NCI-H526 treated with DMSO at 0.1 percent for 48 hours (cell line): ENCODE measurements at regions not wholly inside any gene's neighbourhood (a gene's known extent, or its start where the extent isn't known, plus 50 kb on each side); places are given as distances from the start of the nearest gene placed in this dataset.

ENCODE experiments used
- DNase-seq: peaks from one replicate; lab custom pipeline; 2025; lab: John Stamatoyannopoulos, UW

DNA sequence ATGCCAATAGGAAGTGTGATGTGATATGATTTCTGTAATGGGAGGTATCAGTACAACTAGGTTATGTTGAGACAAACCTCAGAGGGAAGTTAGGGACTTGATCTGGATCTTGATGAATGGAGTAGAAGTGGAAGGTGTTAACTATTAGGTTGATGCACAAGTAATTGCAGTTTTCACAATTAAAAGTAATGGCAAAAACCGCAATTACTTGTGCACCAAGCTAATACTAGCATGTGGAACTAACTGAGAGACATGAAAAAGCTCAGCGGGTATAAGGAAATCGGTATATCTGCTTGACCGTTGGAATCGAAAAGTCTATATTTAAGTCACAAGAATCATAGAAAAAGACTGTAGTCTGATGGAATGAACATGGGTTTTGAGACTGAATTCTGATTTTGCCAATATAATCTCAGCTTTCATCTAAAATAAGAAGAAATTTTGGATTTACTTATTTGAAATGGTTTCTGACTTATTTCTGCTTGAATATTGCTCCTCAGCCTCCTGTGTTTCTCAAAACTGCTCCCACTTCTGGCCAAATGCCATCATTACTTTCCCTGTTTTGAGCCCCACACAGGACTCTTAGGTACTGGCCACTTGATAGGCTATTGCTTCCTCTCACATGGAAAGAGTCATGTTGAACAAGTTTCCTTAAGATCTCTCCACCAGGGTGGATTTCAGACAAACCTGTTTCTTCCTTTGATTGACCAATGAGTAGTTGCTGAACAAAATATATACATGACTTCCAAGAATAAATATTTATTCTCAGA lies 271.5 kb upstream of the COL8A1 start:
- no peak for DNase-seq

DNA sequence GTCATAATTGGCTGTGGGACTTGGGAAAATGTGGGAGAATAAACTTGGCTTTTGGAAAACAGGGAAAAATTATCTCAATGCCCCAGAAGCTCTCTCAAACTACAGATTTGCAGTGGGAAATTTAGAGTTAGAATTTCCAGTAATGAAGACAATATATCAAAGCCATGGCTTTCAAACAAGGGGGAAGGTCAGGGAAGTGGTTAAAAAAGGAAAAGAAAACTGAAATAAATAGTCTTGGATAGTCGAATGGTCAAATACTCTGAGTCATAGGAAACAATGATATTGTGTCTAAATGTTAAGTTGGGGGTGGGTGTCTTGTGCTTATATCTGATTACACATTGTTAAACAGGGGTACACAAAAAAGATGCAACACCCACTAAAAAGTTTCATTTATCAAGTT lies 272.4 kb upstream of the COL8A1 start:
- DNase-seq: no peak

DNA sequence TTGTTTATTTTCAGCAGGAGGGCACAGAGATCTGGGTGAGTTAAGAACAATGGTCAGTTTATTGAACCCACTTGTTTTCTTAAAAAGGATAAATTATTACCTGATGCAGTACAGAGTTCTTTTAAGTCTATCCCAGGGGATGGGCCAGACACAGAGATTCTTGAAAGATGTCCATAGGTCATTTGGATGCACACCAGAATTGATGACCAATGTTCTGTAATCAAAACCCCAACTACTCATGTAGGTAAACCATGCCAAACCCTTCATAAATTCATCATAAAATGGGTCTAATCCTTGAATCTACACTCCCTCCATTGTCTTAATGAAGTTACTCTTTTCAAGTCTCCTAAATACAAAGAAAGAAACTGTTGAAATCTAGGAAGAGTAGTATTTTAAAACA lies 273.0 kb upstream of the COL8A1 start:
- DNase-seq: no peak

DNA sequence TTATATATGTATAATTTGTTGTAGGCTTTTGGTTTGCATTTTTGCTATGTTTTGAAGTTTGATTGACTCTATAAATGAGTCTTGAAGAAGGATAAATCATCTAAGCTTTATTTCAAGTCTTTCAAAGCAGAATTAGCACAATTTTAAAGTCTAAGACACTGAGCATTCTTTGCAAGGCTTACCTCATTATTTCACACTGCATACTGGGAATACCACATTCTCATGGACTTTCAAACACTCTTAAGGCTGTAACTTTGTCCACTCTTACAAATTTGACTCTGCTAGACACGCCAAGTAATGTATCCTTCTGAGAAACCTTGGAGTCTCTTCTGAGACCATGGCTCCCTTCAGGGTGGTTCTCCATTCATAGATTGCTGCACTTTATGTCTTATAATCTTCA lies 281.3 kb upstream of the COL8A1 start:
- no peak for DNase-seq

DNA sequence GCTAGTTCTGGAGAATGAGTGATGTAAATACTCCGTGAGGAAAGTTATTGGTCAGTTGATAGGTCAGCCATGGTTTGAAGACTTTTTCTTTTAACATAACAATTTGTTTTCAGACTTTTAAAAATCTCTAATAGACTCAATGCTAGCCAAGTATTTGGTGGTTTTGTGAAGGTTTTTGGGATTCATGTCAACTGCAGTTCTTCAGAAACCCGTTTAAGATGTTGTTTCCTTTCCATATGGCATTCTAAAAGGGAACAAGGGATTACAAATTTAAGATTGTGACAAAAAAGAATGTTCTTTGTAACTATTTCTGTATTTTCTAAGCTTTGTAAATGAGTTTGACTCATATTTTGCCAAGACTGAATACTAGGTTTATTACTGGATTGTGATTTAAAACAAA lies 281.7 kb upstream of the COL8A1 start:
- DNase-seq: no peak

DNA sequence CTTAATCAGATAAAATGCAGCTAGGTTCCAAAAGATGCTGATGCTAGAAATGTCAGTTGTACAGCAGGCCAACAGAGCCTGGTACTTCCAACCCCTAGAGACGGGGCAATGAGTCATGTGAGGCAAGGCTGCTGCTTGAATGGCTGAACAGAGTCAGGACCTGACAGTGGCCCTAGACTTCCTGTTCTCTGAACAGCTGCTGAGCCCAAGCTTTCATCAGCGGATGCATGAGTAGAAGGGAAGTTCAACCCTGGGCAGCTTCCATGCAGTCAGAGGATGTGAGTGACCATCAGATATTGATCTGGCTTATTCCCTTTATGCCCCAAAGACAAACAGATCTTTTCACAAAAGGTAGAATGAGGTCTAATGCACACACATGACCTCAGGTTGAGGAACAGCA lies 282.9 kb upstream of the COL8A1 start:
- DNase-seq: no peak

DNA sequence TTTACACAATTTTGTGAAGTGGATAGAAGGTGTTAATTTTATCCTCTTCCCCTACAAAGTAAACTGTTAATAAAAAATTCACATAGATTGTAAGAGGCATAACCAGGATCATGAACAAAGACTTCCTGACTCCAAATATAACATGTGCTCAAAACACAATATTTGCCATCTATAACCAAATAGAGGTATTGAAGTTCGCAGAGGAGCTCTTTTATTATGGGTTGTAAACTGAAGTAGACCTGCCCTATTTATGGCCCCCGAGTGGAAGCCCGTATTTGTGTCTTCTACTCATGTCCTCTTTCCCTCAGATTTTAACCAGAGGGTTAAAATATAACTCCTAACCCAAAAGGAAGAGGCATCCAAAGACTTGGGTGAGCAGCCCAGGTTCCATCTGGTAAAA lies 285.6 kb upstream of the COL8A1 start:
- no peak for DNase-seq

DNA sequence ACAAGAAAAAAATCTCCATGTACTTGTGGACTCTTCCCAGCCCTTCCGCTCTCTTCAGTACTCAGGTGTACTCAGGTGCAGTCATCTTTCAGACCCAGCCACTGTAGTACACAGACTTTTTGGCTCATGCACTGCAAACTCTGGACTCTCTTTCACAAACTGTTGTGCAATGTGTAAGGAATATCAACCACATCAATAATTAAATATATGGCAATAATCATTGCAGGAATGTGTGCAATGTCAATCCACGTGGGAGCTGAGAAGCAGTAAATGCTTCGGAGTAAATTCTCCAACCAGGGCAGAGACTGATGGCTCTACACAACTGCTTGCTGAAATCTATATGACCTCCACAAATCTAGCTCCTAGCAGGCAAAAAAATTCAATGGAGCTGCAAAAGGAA lies 287.3 kb upstream of the COL8A1 start:
- DNase-seq: no peak

DNA sequence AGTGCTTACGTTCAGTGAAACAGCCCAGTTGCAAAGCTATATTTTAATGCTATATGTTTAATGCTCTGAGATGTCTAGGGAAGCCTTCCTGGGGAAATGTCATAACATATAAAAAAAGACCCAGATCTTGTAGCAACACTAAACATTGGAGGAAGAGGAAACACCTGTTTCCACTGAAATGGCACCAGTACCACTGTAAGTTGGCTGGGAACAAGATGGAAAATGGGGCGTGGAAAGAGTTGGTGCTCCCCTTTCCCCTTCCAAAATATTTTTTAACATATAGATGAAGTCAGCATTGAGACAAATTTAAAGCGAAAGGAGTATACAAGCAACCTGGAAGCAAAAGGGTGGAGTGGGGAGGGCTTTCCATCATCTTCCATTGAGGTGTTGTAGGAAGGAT lies 289.9 kb upstream of the COL8A1 start:
- no peak for DNase-seq

DNA sequence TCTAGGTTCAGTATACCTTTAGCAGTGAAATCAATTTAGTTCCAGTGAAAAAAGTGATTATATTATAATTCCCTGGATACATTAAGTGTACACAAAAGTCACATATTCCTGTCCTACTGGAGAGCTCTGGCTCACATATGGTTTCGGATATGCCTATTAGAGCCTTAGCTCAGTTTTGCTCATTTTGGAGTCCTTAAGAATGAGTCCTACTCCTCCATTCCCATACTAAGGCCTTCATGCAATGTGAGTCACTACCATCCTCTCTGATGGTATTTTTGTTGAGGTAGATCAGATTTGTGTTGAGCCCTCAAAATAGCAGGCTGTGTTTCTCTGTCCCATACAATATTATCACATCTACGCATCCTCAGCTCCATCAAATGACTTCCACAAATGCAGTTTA lies 294.2 kb upstream of the COL8A1 start:
- no peak for DNase-seq

DNA sequence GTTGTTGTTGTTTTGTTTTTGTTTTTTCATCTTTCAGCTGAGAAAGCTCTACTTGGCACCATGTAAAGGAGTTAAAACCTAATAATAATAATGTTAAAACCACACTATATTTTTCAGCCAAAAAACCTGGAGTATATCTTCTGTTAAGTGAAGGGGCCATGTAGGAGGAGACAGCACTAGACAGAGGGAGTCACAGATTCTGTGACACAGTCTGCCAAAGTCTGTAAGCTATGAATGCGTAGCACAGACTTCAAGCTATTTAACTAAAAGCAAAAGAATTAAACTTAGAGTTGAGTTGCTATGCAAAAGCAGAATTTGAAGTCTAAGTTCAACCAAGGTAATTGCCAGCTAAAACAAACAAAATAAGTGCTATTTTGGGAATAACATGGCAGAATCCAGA lies 296.0 kb upstream of the COL8A1 start:
- no peak for DNase-seq

DNA sequence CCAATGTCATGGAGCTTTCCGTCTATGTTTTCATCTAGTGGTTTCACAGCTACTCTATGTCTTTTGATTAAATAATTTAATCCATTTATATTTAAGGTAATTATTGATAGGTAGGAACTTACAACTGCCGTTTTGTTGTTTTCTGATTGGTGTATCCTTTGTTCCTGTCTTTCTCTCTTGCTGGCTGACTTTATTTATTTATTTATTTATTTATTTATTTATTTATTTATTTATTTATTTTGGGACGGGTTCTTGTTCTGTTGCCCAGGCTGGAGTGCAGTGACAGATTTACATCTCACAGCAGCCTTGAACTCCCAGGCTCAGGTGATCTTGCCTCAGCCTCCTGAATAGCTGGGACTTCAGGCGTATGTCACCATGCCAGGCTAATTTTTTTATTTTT lies 299.2 kb upstream of the COL8A1 start:
- no peak for DNase-seq

DNA sequence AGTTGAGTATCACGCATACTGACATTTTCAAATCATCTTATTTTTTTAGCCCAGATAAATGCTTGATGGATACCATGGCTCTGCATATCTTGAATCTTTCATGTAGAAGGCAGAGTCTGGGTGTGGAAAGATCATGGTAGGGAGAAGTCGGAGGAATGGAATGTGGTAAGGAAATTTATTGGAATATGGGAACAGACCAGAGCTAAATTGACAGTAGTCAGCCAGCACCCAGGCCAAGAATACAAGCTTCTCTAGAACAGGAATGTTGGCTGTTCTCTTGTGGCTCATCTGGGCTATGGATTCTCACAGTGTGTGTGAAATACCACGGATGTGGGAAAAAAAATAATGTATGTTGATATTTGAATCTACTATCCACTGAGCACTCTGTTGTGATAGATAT lies 305.7 kb upstream of the COL8A1 start:
- no peak for DNase-seq

DNA sequence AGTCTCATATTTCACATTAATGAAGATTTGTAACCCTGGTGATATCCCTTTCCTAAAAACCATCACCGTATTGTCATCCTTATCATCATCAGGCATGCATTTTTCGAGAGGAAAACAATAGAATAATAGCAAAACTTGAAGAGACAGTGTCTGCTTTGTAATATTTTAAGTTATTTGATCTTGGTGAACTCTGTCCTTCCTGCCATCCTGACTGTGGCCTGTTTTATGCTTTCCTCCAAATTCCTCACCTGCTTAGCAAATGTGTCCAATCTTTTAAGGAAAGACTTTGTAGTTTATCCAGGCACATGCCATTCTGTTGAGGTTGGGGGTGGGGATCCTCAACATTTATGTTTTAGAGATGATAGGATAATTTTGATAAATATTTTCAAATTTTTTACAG lies 306.1 kb upstream of the COL8A1 start:
- no peak for DNase-seq

DNA sequence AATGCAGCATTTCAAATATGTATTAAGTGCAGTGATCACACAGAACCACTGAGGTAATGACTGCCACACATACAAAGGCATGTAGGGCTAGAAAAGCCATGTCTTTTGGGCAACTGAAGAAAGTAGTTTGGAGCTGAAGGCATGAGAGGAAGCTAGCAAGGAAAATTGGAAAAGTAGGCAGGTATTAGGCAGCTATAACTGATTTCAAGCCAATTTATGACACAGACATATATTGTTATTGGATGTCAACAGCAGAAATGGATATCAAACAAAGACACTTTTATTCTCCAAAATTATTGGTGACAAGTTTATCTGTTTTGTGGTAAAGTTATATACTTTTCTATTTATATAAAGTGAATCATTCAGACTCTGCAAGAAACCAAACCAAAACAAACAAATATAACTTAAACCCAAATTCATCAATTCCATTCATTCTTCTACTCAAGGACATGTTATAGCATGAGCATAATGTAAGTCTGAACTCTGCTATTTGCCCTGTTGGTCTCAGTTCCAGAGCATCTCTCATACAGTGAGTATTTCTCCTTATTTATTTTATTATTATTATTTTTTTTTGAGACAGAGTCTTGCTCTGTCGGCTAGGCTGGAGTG lies 307.4 kb upstream of the COL8A1 start:
- no peak for DNase-seq

DNA sequence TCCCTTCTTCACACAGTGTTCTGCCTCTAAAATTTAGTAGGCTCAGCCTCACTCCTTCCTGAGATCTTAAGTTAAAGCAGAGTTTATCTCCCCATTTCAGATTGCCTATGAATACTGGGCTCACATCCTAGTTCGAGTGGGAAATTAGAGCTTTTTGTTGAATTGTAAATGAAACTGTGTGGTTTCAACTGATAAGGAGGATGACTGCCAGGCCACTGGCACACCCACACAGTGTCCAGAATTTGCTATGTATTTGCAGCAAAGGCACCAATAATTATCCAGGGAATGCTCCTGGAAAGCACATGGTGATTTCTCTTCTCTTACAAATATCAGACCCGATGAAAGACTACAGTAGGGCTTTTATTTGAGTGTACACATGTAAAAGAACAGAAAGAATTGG lies 308.1 kb upstream of the COL8A1 start:
- DNase-seq: no peak

DNA sequence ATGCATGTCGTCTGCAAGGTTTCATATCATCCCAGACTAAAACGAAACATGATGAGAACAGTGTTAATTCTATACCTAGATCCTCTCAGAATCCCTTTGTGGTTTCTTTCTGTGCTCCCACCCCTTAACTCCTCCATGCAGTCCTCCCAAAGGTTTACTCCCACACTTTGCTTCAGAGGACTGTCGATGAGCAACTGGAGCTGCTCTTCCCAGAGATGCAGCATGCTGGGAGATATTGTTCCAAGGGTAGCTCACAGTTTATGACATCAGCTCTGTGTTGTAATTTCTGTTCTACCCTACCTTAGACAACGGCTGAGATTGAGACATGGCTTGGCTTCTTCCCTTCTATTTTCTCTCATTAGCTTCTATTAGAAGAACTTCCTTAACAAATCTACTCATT lies 313.0 kb upstream of the COL8A1 start:
- DNase-seq: no peak

DNA sequence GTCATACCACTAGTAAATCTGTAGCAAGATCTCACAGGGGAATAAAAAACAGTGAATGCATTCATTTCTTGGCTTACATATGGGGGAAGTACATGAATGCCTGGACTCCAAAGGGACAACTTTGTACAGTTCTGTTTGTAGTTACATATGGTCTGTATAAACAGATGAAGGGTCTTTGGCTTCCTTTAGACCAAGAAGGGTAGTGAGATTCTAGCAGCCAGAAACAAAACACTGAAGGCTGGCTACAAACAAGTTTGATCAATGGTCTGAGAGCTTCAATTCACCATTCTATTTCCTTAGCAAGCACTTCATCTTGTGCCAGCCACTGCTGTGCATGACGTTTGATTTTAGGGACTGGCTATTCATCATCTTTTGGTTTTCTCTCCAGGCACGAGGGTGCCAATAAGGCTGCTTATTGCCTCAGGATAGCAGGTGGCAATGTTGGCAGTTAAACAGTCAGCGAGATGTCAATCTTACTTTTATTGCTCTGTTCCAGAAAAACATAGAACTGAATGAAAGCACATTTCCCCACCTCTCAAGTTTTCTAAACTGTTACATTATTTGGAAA lies 313.7 kb upstream of the COL8A1 start:
- no peak for DNase-seq

DNA sequence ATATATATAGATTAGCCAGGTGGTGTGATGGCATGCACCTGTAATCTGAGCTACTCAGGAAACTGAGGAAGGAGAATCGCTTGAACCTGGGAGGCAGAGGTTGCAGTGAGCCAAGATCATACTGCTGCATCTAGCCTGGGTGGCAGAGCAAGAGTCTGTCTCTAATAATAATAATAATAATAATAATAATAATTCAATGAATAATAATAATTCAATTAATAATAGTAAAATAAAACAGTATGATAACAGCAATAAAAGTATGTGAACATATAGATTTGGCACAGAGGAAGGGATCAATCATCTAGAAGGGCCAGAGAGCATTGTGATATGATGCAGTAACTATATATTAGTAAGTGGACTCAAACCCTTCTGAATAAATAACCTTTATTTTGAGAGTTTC lies 314.5 kb upstream of the COL8A1 start:
- no peak for DNase-seq

DNA sequence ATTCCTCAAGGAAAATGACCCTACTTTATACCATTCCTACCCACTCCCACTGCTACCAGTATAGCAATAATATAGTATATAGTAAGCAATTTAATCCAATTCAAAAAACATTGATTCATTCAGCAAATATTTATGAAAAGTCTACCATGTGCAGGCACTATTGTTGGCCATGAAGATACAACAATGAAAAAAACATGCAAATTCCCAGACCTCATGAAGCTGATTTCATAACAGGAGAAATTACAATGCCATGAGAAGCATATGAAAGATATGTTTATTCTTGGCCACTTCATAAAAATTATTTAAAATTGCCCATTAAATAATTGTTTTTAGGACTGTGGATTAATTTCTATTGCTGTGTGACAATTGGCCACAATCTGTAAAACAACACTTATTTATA lies 315.8 kb upstream of the COL8A1 start:
- no peak for DNase-seq

DNA sequence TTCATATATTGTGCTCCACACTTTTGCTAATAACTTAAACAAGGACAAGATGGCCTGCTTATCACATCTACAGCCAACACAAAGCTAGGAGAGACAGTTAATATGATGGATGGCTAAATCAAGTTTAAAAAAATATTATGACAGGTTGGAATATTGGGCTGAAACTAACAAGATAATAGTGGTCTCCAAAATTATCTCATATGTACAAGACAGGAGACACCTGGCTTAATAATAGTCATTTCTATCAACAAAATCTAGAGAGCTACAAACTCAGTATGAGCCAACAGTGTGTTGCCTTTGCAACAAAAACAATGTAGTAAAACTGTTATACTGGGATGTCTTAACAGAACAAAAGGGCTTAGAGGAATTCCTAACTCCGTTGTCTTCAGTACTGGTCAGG lies 317.1 kb upstream of the COL8A1 start:
- DNase-seq: no peak

DNA sequence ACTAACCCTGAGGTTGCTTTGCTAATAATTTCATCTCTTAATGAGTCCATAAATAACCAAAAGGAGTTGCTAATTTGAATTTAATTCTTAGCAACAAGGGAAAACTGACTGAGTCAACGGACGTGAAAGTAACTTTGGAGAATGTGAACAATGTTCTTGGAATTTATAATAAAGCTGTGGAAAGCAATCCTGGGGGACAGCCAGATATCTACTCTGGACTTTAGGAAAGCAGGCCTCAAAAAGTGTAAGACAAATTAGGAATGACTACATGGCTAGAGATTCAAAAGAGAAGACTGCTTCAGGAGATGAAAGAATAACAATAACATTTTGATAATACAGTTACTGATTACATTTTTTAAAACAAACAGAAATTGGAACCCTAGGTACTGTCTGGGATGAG lies 318.4 kb upstream of the COL8A1 start:
- DNase-seq: no peak

DNA sequence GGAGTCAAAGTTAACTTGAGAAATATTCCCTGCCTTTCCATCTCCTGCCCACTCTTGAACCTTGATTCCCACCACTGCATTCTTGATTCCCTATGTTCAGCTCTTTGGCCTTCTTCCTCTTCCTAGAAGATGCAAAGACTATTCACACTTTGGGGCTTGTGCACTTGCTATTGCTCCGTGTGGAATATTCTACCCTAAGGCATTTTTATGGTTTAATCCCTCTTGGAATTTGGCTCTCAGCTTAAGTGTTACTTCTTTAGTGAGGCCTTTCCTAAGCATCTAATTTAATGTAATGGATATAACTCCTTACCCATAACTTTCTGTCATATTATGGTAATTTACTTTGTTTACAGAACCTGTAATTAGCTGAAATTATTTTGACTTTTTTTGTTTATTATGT lies 318.9 kb upstream of the COL8A1 start:
- DNase-seq: no peak

DNA sequence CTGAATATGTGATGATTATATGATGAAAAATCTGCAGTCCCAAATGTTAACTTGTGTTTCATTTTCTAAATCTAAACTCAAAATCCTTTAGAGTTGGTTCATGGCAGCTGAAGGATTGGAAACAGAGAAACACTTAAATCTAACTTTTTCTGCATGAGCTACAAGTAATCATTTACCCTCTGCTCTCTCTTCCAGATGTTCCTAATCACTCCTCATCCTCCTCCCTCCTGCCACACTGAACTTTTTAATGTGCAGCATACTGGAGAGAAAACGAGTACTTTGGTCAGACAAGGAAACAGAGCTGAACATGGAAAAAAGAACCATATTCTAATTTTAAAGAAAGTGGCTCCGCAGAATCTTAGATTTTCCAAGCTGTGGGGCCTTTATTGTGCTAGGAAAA lies 321.2 kb upstream of the COL8A1 start:
- DNase-seq: no peak
